NCI-H526 treated with DMSO at 0.1 percent for 48 hours (cell line): ENCODE measurements at regions not wholly inside any gene's neighbourhood (a gene's known extent, or its start where the extent isn't known, plus 50 kb on each side); places are given as distances from the start of the nearest gene placed in this dataset.
A peak's percentile ranks its signal among the peaks of the same experiment; 100 is the strongest.
"Not testable (repeated sequence)": the region's sequence is repeated elsewhere in the genome, so short reads cannot be mapped to it uniquely, and the experiment has no call there.

Experiments
- DNase-seq: peaks from one replicate; lab custom pipeline; 2025; lab: John Stamatoyannopoulos, UW

DNA sequence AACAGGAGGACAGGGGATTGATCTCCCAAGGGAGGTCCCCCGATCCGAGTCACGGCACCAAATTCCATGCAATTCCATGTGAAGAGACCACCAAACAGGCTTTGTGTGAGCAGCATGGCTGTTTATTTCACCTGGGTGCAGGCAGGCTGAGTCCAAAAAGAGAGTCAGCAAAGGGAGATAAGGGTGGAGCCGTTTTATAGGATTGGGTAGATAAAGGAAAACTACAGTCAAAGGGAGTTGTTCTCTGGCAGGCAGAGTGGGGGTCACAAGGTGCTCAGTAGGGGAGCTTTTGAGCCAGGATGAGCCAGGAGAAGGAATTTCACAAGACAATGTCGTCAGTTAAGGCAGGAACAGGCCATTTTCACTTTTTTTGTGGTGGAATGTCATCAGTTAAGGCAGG, 752.7 kb downstream of the GALC start:
- DNase-seq, result not testable (repeated sequence)

- no peak for DNase-seq
Measured at GRCh38 chr14:87233806-87234384, 759.1 kb downstream of the GALC start.

GRCh38 chr14:87233266-87233665, 759.7 kb downstream of the GALC start:
- peak; percentile 19 for DNase-seq

GRCh38 chr14:87231336-87232026, 761.5 kb downstream of the GALC start:
- no peak for DNase-seq

GRCh38 chr14:87230726-87231125, 762.3 kb downstream of the GALC start:
- DNase-seq, result no peak

- DNase-seq, result no peak
Measured at GRCh38 chr14:87229131-87229530, 763.9 kb downstream of the GALC start.

- DNase-seq, result no peak
Measured at GRCh38 chr14:87217023-87217422, 776.0 kb downstream of the GALC start.

DNA sequence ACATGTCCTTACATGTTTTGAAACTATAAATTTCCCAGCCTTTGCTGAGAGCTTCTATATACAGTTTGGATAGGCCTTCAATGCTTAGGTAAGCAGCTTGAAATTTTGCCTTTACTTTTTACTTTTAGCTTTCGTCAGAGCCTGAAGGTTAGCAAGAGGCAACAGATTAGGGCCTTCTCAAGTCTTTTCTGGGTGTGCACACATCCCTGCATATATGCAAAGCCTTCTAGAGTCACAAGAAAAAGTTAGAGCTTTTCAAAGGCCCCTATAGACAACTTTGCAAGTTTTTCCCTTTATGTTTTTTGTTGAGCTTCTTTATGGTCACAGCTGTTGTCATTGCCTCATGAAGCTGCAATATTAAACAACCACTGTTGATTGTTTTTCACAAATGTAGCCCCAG, 778.4 kb downstream of the GALC start:
- DNase-seq, result no peak

DNA sequence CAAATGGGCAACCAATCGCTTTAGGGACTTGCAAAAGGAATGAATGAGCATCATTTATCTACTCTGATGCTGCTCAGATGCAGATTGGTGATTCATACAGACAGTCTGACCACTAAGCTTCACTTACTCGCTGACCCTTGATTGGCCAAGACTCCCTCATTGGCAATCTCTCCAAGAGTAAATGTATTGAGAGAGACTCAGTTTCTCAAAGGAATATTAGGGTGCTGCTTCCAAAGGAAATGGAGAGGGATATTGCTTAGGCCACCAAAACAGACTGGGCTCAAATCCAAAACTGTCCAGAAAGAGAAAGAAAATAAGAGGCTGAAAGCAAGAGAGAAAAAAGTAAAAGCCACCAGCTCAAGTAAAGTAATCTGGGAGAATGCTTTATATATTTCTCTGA, 785.2 kb downstream of the GALC start:
- DNase-seq, result no peak

GRCh38 chr14:87205811-87206210, 787.2 kb downstream of the GALC start:
- DNase-seq, result no peak

- no peak for DNase-seq
Measured at GRCh38 chr14:87203346-87203745, 789.6 kb downstream of the GALC start.

- DNase-seq, result no peak
Measured at GRCh38 chr14:87199381-87199780, 793.6 kb downstream of the GALC start.

GRCh38 chr14:87196436-87196835, 796.5 kb downstream of the GALC start:
- DNase-seq, result no peak

GRCh38 chr14:87187786-87188185, 805.2 kb downstream of the GALC start:
- no peak for DNase-seq

DNA sequence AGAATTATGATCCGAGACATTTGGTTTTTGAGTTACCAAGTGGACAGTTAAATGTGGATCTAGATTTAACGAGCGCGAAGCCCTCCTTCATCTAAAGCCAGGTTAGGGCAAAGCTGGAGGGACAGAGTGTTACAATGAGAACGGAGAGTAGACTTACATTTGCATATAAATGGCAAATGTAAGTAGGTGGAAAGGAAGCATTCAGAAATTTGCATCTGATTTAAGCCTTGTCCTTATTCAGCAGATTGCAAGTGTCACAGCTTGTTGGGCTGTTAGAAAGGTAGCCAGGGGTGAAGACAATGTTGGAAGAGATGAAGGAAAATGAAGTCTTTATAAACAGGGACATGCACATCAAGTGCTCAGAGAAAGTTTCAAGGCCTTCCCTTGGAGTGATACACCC, 806.2 kb downstream of the GALC start:
- DNase-seq, result peak; percentile 86

DNA sequence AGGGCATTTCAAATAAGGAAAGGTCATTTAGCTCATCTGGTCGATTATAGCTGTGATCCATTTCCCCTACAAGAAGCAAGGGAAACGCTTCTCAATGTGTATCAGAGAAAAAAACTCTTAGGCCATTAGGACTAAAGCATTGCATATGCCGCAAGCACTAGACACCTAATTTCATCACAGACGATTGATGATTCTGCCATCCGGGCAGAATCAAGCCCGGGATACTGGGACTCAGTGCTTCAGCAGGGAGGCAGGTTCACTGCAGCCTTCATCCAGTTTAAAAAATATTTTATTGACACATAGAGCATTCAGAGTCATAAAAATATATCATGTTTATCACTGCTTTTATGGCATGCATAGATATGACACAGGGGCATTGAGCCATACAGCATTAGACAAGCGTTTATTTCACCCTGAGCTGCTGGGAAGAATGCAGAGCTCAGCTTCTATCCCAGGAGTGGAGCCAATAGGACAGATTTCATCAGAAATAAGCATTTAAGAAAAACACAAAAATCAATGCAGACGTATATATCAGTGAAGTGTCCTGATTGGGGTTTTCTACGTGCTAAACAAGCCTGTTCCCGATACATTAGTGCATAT, 806.9 kb downstream of the GALC start:
- DNase-seq, result peak; percentile 20

DNA sequence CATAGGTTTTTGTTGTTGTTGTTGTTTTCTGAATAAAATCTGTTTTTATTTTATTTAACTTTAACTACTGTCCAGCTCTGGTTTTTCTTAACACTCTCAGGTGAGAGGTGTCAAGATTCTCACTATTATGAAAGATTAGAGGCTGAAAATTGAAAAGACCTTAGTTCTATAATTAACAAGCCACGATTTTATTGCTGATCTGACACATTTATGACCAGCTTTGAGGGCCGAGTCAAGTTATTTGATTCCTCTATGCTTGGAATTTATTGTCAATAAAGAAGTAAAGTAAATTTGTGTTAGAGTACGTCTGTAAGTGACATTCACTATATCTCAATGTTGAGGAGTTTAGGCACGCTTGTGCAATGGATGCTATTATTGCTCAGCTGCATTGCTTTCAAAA, 808.8 kb downstream of the GALC start:
- DNase-seq, result no peak

- no peak for DNase-seq
Measured at GRCh38 chr14:87181288-87181687, 811.7 kb downstream of the GALC start.

GRCh38 chr14:87179936-87180335, 813.0 kb downstream of the GALC start:
- no peak for DNase-seq

DNA sequence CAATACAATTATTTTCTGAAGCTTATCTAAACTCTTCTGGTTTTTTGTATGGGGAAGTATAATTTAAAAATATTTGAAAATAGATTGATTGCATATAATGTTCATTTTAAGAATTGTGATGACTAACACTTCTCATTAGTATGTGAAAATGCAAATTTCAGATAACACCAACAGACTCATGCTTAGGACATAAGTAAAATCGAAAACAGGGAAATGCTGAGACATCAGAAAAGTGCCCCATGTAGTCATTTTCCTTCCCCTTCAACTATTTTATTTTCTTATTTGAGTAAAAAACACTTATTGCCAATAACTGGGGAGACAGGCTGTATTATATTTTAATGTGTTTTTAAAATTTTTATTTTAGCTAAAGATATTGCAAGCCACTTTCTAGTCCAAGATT, 814.7 kb downstream of the GALC start:
- no peak for DNase-seq

DNA sequence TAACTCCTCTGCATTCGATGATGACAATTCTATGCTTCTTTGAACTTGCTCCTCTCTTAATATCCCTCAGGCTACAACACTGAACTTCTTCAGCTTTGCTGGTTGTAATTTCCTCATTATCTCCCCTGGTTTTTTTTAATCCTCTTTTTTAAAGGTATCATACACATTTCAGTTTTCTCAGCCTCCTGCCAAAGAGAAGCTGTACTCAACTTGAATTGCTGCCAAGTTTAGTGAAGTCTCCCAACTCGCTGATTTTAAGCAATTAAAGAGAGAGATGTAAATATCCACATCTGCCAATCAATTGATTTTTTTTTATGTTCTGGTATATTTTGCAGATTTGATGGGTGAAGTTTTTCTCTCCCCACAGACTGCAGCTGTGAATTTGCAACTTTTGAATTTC, 817.8 kb downstream of the GALC start:
- no peak for DNase-seq

GRCh38 chr14:87171141-87171540, 821.8 kb downstream of the GALC start:
- DNase-seq, result no peak

GRCh38 chr14:87170179-87170578, 822.8 kb downstream of the GALC start:
- DNase-seq, result no peak

DNA sequence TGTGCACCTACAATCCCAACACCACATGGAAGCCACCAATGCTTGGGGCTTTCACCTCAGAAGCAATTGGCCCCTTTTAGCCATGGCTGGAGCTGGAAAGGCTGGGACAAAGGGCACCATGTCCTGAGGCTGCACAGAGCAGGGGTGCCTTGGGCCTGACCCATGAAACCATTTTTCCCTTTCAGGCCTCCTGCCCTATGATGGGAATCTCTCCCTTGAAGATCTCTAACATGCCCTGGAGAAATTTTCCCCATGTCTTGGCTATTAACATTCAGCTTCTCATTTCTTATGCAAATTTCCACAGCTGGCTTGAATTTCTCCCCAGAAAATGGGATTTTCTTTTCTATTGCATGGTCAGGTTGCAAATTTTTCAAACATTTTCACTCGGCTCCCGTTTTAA, 823.6 kb downstream of the GALC start:
- DNase-seq, result no peak
